ENCODE measurements at regions not wholly inside any gene's neighbourhood (a gene's known extent, or its start where the extent isn't known, plus 50 kb on each side); places are given as distances from the start of the nearest gene placed in this dataset.

GRCh38 chrX:18026166-18026565, 165.1 kb upstream of the RAI2 start:
- no peak overlapping the region for H3K4me3 ChIP-seq (ENCODE audit: low read length)
- POLR2A ChIA-PET = no interaction called here
- no peak for TF ChIP-seq CTCF (IDR thresholded peaks at IDR 0.05)
- no peaks in the 10 kb centered on the region for H3K27me3 ChIP-seq (ENCODE audit: control insufficient read depth in 1 of 2, insufficient read depth in 2 of 2, low read length in 2 of 2)
- CTCF ChIA-PET = no interaction called here
- intact Hi-C loops (cut with DNase I, micrococcal nuclease) = no loop called here
- H3K36me3 ChIP-seq (ENCODE audit: insufficient read depth, low read length) = no peaks in the 10 kb centered on the region
- Mint-ChIP-seq H3K36me3 (ENCODE audit: low read depth) (no peaks in the 10 kb centered on the region), H3K4me1 (ENCODE audit: low read depth) (no peaks in the 10 kb centered on the region), H3K27me3 (no peaks in the 10 kb centered on the region), H3K4me3 (no peak overlapping the region), H3K9me3 (no peaks in the 10 kb centered on the region), H3K27ac (no peak overlapping the region)
- H3K4me1 ChIP-seq (ENCODE audit: insufficient read depth, low read length) = no peaks in the 10 kb centered on the region
- H3K9me3 ChIP-seq (ENCODE audit: control insufficient read depth in 1 of 2, insufficient read depth in 1 of 2, low read length in 2 of 2) = no peaks in the 10 kb centered on the region
- ATAC-seq (ENCODE audit: poor library complexity) (no peak), DNase-seq (no peak)
- H3K27ac ChIP-seq (ENCODE audit: low read depth in 1 of 2, low read length in 2 of 2) = no peak overlapping the region

GRCh38 chrX:18017411-18017810, 156.3 kb upstream of the RAI2 start:
- DNase-seq = no peak

GRCh38 chrX:18016941-18017340, 155.8 kb upstream of the RAI2 start:
- Mint-ChIP-seq H3K27ac (no peak overlapping the region), H3K9me3 (no peaks in the 10 kb centered on the region), H3K27me3 (no peaks in the 10 kb centered on the region)

More at GRCh38 chrX:18017411-18017810, 156.3 kb upstream of the RAI2 start:
- ChIA-PET POLR2A (no interaction called here), CTCF (no interaction called here)
- ATAC-seq (ENCODE audit: poor library complexity) = no peak
- H3K4me1 Mint-ChIP-seq (ENCODE audit: low read depth) = no peaks in the 10 kb centered on the region
- H3K9me3 Mint-ChIP-seq = no peaks in the 10 kb centered on the region
- TF ChIP-seq CTCF (IDR thresholded peaks at IDR 0.05) = no peak
- Histone ChIP-seq H3K9me3 (ENCODE audit: control insufficient read depth in 1 of 2, insufficient read depth in 1 of 2, low read length in 2 of 2) (no peaks in the 10 kb centered on the region), H3K4me1 (ENCODE audit: insufficient read depth, low read length) (no peaks in the 10 kb centered on the region), H3K27ac (ENCODE audit: low read depth in 1 of 2, low read length in 2 of 2) (no peak overlapping the region), H3K4me3 (ENCODE audit: low read length) (no peak overlapping the region), H3K36me3 (ENCODE audit: insufficient read depth, low read length) (no peaks in the 10 kb centered on the region), H3K27me3 (ENCODE audit: control insufficient read depth in 1 of 2, insufficient read depth in 2 of 2, low read length in 2 of 2) (no peaks in the 10 kb centered on the region)
- H3K4me3 Mint-ChIP-seq = no peak overlapping the region
- H3K27ac Mint-ChIP-seq = no peak overlapping the region
- no peaks in the 10 kb centered on the region for H3K27me3 Mint-ChIP-seq
- no peaks in the 10 kb centered on the region for H3K36me3 Mint-ChIP-seq (ENCODE audit: low read depth)
- intact Hi-C loops (cut with DNase I, micrococcal nuclease) = no loop called here

More at GRCh38 chrX:18016941-18017340, 155.8 kb upstream of the RAI2 start:
- ChIA-PET CTCF (no interaction called here), POLR2A (no interaction called here)
- DNase-seq (no peak), ATAC-seq (ENCODE audit: poor library complexity) (no peak)
- Histone ChIP-seq H3K36me3 (ENCODE audit: insufficient read depth, low read length) (no peaks in the 10 kb centered on the region), H3K4me1 (ENCODE audit: insufficient read depth, low read length) (no peaks in the 10 kb centered on the region), H3K27ac (ENCODE audit: low read depth in 1 of 2, low read length in 2 of 2) (no peak overlapping the region), H3K27me3 (ENCODE audit: control insufficient read depth in 1 of 2, insufficient read depth in 2 of 2, low read length in 2 of 2) (no peaks in the 10 kb centered on the region), H3K4me3 (ENCODE audit: low read length) (no peak overlapping the region), H3K9me3 (ENCODE audit: control insufficient read depth in 1 of 2, insufficient read depth in 1 of 2, low read length in 2 of 2) (no peaks in the 10 kb centered on the region)
- H3K4me3 Mint-ChIP-seq = no peak overlapping the region
- H3K36me3 Mint-ChIP-seq (ENCODE audit: low read depth) = no peaks in the 10 kb centered on the region
- no peaks in the 10 kb centered on the region for H3K4me1 Mint-ChIP-seq (ENCODE audit: low read depth)
- intact Hi-C loops (cut with DNase I, micrococcal nuclease) = no loop called here
- TF ChIP-seq CTCF (IDR thresholded peaks at IDR 0.05) = no peak
